H9 (cell line): ENCODE measurements at regions not wholly inside any gene's neighbourhood (a gene's known extent, or its start where the extent isn't known, plus 50 kb on each side); places are given as distances from the start of the nearest gene placed in this dataset.

ENCODE experiments used
- DNase-seq: peaks from one replicate; pipeline ENCODE4 v3.0.0-alpha.2; 2017
- H2AFZ ChIP-seq: one replicate; pipeline ENCODE4 v1.6.1; 2013; ENCODE audit warnings: mild to moderate bottlenecking, low read length, control low read depth, moderate library complexity
- H2AK5ac ChIP-seq: 2 replicates; pipeline ENCODE4 v1.6.1; 2013; ENCODE audit warnings: low read length, control low read depth, mixed read lengths; ENCODE audit not compliant: insufficient read length
- H2BK120ac ChIP-seq: one replicate; pipeline ENCODE4 v1.6.1; 2013; ENCODE audit warnings: low read depth, mild to moderate bottlenecking, low read length, control low read depth, inconsistent platforms; ENCODE audit not compliant: poor library complexity, severe bottlenecking
- H2BK12ac ChIP-seq: 2 replicates; pipeline ENCODE4 v1.6.1; 2013; ENCODE audit warnings: low read length, control low read depth, mixed read lengths, low read depth; ENCODE audit not compliant: insufficient read length
- H2BK15ac ChIP-seq: 2 replicates; pipeline ENCODE4 v1.6.1; 2013; ENCODE audit warnings: low read depth, low read length, control low read depth
- H2BK20ac ChIP-seq: one replicate; pipeline ENCODE4 v1.6.1; 2013; ENCODE audit warnings: low read depth, mild to moderate bottlenecking, low read length, control low read depth, inconsistent platforms; ENCODE audit not compliant: poor library complexity, severe bottlenecking
- H2BK5ac ChIP-seq: 2 replicates; pipeline ENCODE4 v1.6.1; 2013; ENCODE audit warnings: low read length, control low read depth, mixed read lengths; ENCODE audit not compliant: insufficient read length
- H3K14ac ChIP-seq: 2 replicates; pipeline ENCODE4 v1.6.1; 2013; ENCODE audit warnings: low read length, control low read depth; ENCODE audit not compliant: insufficient read depth
- H3K18ac ChIP-seq: 2 replicates; pipeline ENCODE4 v1.6.1; 2013; ENCODE audit warnings: low read depth, mild to moderate bottlenecking, mixed read lengths, low read length, control low read depth; ENCODE audit not compliant: insufficient read length
- H3K23ac ChIP-seq: 2 replicates; pipeline ENCODE4 v1.6.1; 2013; ENCODE audit warnings: low read length, control low read depth, mixed read lengths, low read depth; ENCODE audit not compliant: insufficient read length
- H3K23me2 ChIP-seq: 2 replicates; pipeline ENCODE4 v1.6.1; 2013; ENCODE audit warnings: low read depth, mild to moderate bottlenecking, mixed read lengths, low read length, control low read depth; ENCODE audit not compliant: insufficient read length, poor library complexity, severe bottlenecking
- H3K27ac ChIP-seq: 2 replicates; pipeline ENCODE4 v1.5.1; 2013; ENCODE audit warnings: low read length, control low read depth, mixed read lengths, low read depth; ENCODE audit not compliant: insufficient read length
- H3K27me3 ChIP-seq: 2 replicates; pipeline ENCODE4 v1.6.1; 2013; ENCODE audit warnings: low read length, control low read depth, inconsistent platforms; ENCODE audit not compliant: insufficient read depth
- H3K4ac ChIP-seq: 2 replicates; pipeline ENCODE4 v1.6.1; 2013; ENCODE audit warnings: low read depth, mild to moderate bottlenecking, control low read depth, inconsistent platforms, low read length, moderate library complexity
- H3K4me1 ChIP-seq: 2 replicates; pipeline ENCODE4 v1.6.1; 2013; ENCODE audit warnings: low read length, control low read depth, inconsistent platforms; ENCODE audit not compliant: insufficient read depth
- H3K4me2 ChIP-seq: 2 replicates; pipeline ENCODE4 v1.6.1; 2013; ENCODE audit warnings: low read length, control low read depth, mixed read lengths; ENCODE audit not compliant: insufficient read length, insufficient read depth
- H3K56ac ChIP-seq: 2 replicates; pipeline ENCODE4 v1.6.1; 2013; ENCODE audit warnings: low read depth, mild to moderate bottlenecking, mixed read lengths, low read length, control low read depth; ENCODE audit not compliant: insufficient read length
- H3K79me1 ChIP-seq: 2 replicates; pipeline ENCODE4 v1.6.1; 2013; ENCODE audit warnings: low read depth, mild to moderate bottlenecking, moderate library complexity, low read length, control low read depth, inconsistent platforms; ENCODE audit not compliant: insufficient read depth, poor library complexity, severe bottlenecking
- H3K79me2 ChIP-seq: 2 replicates; pipeline ENCODE4 v1.6.1; 2013; ENCODE audit warnings: low read length, control low read depth, inconsistent platforms; ENCODE audit not compliant: insufficient read depth
- H3K9ac ChIP-seq: 2 replicates; pipeline ENCODE4 v1.6.1; 2013; ENCODE audit warnings: low read length, control low read depth, mixed read lengths; ENCODE audit not compliant: insufficient read length; ENCODE audit errors: extremely low read depth
- H3K9me3 ChIP-seq: one replicate; pipeline ENCODE4 v1.6.1; 2013; ENCODE audit warnings: low read depth, low read length, inconsistent platforms; ENCODE audit not compliant: control insufficient read depth
- H3T11ph ChIP-seq: one replicate; pipeline ENCODE4 v1.6.1; 2013; ENCODE audit warnings: mild to moderate bottlenecking, low read length, control low read depth, inconsistent platforms
- H4K20me1 ChIP-seq: one replicate; pipeline ENCODE4 v1.6.1; 2013; ENCODE audit not compliant: control insufficient read depth, insufficient read length, insufficient read depth
- H4K5ac ChIP-seq: 2 replicates; pipeline ENCODE4 v1.6.1; 2013; ENCODE audit warnings: low read depth, mild to moderate bottlenecking, mixed read lengths, low read length, control low read depth; ENCODE audit not compliant: insufficient read length
- H4K8ac ChIP-seq: replicated peaks from 2 replicates; pipeline ENCODE4 v1.6.1; 2013; ENCODE audit warnings: low read length, control low read depth, mixed read lengths, low read depth; ENCODE audit not compliant: insufficient read length
- H4K91ac ChIP-seq: 2 replicates; pipeline ENCODE4 v1.6.1; 2013; ENCODE audit warnings: low read depth, mild to moderate bottlenecking, moderate library complexity, mixed read lengths, low read length, control low read depth; ENCODE audit not compliant: insufficient read length
- H3K27ac Mint-ChIP-seq, 3 experiments: 2 replicates in 2 of 3; 3 replicates in 1 of 3; pipeline ENCODE4 v1.8.0; 2020 to 2021; ENCODE audit warnings: mixed read lengths in 3 of 3, mild to moderate bottlenecking in 1 of 3, moderate library complexity in 1 of 3
- H3K27me3 Mint-ChIP-seq: 2 replicates; pipeline ENCODE4 v1.8.0; 2021; ENCODE audit warnings: low read depth, mild to moderate bottlenecking, moderate library complexity, mixed read lengths
- H3K36me3 Mint-ChIP-seq, 3 experiments: 2 replicates in 2 of 3; 3 replicates in 1 of 3; pipeline ENCODE4 v1.8.0; 2020 to 2021; ENCODE audit warnings: low read depth in 3 of 3, mixed read lengths in 3 of 3; ENCODE audit not compliant: insufficient read depth in 1 of 3
- H3K4me1 Mint-ChIP-seq, 2 experiments: 2 replicates each; pipeline ENCODE4 v1.8.0; 2020; ENCODE audit warnings: mixed read lengths in 2 of 2
- H3K4me3 Mint-ChIP-seq, 2 experiments: 2 replicates in 1 of 2; 3 replicates in 1 of 2; pipeline ENCODE4 v1.8.0; 2020 to 2021; ENCODE audit warnings: mild to moderate bottlenecking in 2 of 2, mixed read lengths in 2 of 2, moderate library complexity in 1 of 2
- H3K9me3 Mint-ChIP-seq, 2 experiments: 2 replicates in 1 of 2; 3 replicates in 1 of 2; pipeline ENCODE4 v1.8.0; 2020; ENCODE audit warnings: mild to moderate bottlenecking in 2 of 2, mixed read lengths in 2 of 2, moderate library complexity in 1 of 2
- WGBS: extraction: QIAGEN DNeasy Blood & Tissue Kit; methylation state at CpG from one replicate; pipeline ENCODE4 v1.1.7; 2013; ENCODE audit warnings: missing lambda C conversion rate, low lambda C conversion rate, mixed read lengths; ENCODE audit not compliant: insufficient read length; ENCODE audit errors: extremely low coverage; 5-methylcytosine and 5-hydroxymethylcytosine counted together
- TF ChIP-seq, protein P1 (sequence below): fragments of 200-600 bp; sonication (generic); conservative IDR thresholded peaks from 3 replicates; pipeline ENCODE4 v1.8.0; 2021; ENCODE audit warnings: antibody characterized with exemption, mild to moderate bottlenecking

DNA sequence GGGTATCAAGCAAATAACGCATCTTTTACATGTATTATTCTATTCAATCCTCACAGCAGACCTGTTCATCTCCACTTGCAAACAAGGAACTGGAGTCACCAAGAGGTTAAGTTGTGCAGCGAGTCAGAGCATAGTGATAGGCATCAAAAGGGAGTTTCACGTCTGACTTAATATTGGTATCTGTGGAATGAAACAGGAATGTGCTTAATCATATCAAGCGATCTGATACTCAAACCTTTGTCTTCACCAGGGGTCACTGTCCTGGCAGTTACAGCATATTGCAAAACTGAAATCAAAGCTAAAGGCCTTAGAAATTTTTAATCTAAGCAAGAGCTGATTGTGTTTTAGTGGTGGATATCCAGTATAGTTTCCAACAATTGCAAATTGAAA is 271.6 kb downstream of the PLK2 start:
- no peak overlapping the region for H2BK15ac ChIP-seq
- no peak overlapping the region for H3K27ac ChIP-seq
- no peak overlapping the region for H3K27ac Mint-ChIP-seq
- TF ChIP-seq, protein P1, sequence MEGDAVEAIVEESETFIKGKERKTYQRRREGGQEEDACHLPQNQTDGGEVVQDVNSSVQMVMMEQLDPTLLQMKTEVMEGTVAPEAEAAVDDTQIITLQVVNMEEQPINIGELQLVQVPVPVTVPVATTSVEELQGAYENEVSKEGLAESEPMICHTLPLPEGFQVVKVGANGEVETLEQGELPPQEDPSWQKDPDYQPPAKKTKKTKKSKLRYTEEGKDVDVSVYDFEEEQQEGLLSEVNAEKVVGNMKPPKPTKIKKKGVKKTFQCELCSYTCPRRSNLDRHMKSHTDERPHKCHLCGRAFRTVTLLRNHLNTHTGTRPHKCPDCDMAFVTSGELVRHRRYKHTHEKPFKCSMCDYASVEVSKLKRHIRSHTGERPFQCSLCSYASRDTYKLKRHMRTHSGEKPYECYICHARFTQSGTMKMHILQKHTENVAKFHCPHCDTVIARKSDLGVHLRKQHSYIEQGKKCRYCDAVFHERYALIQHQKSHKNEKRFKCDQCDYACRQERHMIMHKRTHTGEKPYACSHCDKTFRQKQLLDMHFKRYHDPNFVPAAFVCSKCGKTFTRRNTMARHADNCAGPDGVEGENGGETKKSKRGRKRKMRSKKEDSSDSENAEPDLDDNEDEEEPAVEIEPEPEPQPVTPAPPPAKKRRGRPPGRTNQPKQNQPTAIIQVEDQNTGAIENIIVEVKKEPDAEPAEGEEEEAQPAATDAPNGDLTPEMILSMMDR, result no peak
- no peak overlapping the region for H2AFZ ChIP-seq
- H3K18ac ChIP-seq, result no peak overlapping the region
- H3T11ph ChIP-seq, result no peak overlapping the region
- no peak overlapping the region for H3K4me3 Mint-ChIP-seq
- H4K8ac ChIP-seq, result no peak overlapping the region
- H3K36me3 Mint-ChIP-seq, result no peaks in the 10 kb centered on the region
- H4K5ac ChIP-seq, result no peak overlapping the region
- no peak overlapping the region for H3K4me2 ChIP-seq
- no peak overlapping the region for H2BK5ac ChIP-seq
- WGBS, result no CpG with 5 or more reads among the region's 4 CpGs
- no peaks in the 10 kb centered on the region for H4K20me1 ChIP-seq
- H2BK12ac ChIP-seq, result no peak overlapping the region
- no peaks in the 10 kb centered on the region for H3K79me1 ChIP-seq
- H3K4me1 ChIP-seq, result no peaks in the 10 kb centered on the region
- no peaks in the 10 kb centered on the region for H3K27me3 ChIP-seq
- no peaks in the 10 kb centered on the region for H3K23me2 ChIP-seq
- no peak overlapping the region for H3K56ac ChIP-seq
- H2BK20ac ChIP-seq, result no peak overlapping the region
- H3K23ac ChIP-seq, result no peak overlapping the region
- no peaks in the 10 kb centered on the region for H3K9me3 Mint-ChIP-seq
- no peak overlapping the region for H2BK120ac ChIP-seq
- H3K27me3 Mint-ChIP-seq, result no peaks in the 10 kb centered on the region
- no peaks in the 10 kb centered on the region for H3K9me3 ChIP-seq
- H4K91ac ChIP-seq, result no peak overlapping the region
- H3K9ac ChIP-seq, result no peak overlapping the region
- peaks cover 0 to 4% of the 10 kb centered on the region in 2 experiments; a peak in 1 of 4 replicates for H3K4me1 Mint-ChIP-seq
- H3K4ac ChIP-seq, result no peak overlapping the region
- DNase-seq, result no peak
- no peak overlapping the region for H2AK5ac ChIP-seq
- H3K14ac ChIP-seq, result no peak overlapping the region
- no peaks in the 10 kb centered on the region for H3K79me2 ChIP-seq
